HepG2 (cell line): ENCODE measurements at regions not wholly inside any gene's neighbourhood (a gene's known extent, or its start where the extent isn't known, plus 50 kb on each side); places are given as distances from the start of the nearest gene placed in this dataset.

ENCODE experiments used
- ATAC-seq: fragments of 200-7000 bp; cut with Tn5 transposase; 3 replicates; pipeline ENCODE4 v1.9.1; 2020; ENCODE audit warnings: mild to moderate bottlenecking, moderate library complexity
- BruUV-seq: library from RNA; stranded (reverse); fragments of 400-500 nt; replicated peaks from 2 replicates; lab custom pipeline; 2021; lab: Mats Ljungman, UMichigan
- CTCF ChIA-PET: fragments of 300-600 bp; formaldehyde crosslinking; extraction: SDS; loops from one replicate; lab custom pipeline; 2021; ENCODE audit warnings: low total read pairs, inconsistent platforms, low intra/inter-chr PET ratio; lab: Yijun Ruan, JAX
- POLR2A ChIA-PET: fragments of 350-600 bp; sonication (Branson Sonifier 250); formaldehyde crosslinking; loops from one replicate; lab custom pipeline; 2020; ENCODE audit warnings: antibody characterized with exemption, inconsistent platforms; lab: Yijun Ruan, JAX
- DNase-seq: peaks from one replicate; pipeline ENCODE4 v3.0.0-alpha.2; 2015; ENCODE audit warnings: low spot score
- FAIRE-seq: peaks from 3 replicates; lab custom pipeline; 2011; peaks lifted over from hg19 to GRCh38; lab: Jason Lieb, UNC
- H2AFZ ChIP-seq: one replicate; pipeline ENCODE4 v1.6.1; 2011; ENCODE audit warnings: low read length, inconsistent platforms
- H3K27ac ChIP-seq: fragments of 300-600 bp; 3 replicates; pipeline ENCODE4 v1.8.0; 2011; ENCODE audit warnings: mixed run types, mild to moderate bottlenecking, mixed read lengths, low read length, inconsistent platforms; ENCODE audit not compliant: insufficient read depth; ENCODE audit errors: extremely low read length
- H3K27me3 ChIP-seq, 2 experiments: fragments of 200-600 bp in 1 of 2; 2 replicates in 1 of 2; 3 replicates in 1 of 2; pipeline versions ENCODE4 v1.6.0 to v1.8.0; 2011; ENCODE audit warnings: low read length in 2 of 2, mild to moderate bottlenecking in 2 of 2, moderate library complexity in 2 of 2, inconsistent platforms in 1 of 2; ENCODE audit not compliant: insufficient read depth in 2 of 2, control insufficient read depth in 1 of 2
- H3K36me3 ChIP-seq, 2 experiments: fragments of 200-600 bp in 1 of 2; replicated peaks in 1 of 2; 2 replicates in 1 of 2; 3 replicates in 1 of 2; pipeline versions ENCODE4 v1.5.1 to v1.8.0; 2011; ENCODE audit warnings: low read length in 2 of 2, inconsistent platforms in 1 of 2; ENCODE audit not compliant: insufficient read depth in 2 of 2, control insufficient read depth in 1 of 2
- H3K4me1 ChIP-seq: 2 replicates; pipeline ENCODE4 v1.5.1; 2012; ENCODE audit warnings: low read length, inconsistent platforms; ENCODE audit not compliant: insufficient read depth
- H3K4me2 ChIP-seq: 2 replicates; pipeline ENCODE4 v1.6.0; 2011; ENCODE audit warnings: low read depth, low read length, inconsistent platforms
- H3K4me3 ChIP-seq, 3 experiments: fragments of 200-600 bp in 1 of 3; sonication (generic), shearing (Covaris generic) in 1 of 3; replicated peaks in 1 of 3; 2 replicates each; pipeline ENCODE4 v1.5.1; 2011 to 2016; ENCODE audit warnings: low read length in 3 of 3, inconsistent platforms in 2 of 3, low read depth in 2 of 3, mild to moderate bottlenecking in 2 of 3, control low read depth in 1 of 3, mixed read lengths in 1 of 3; ENCODE audit not compliant: insufficient read depth in 1 of 3
- H3K79me2 ChIP-seq: one replicate; pipeline ENCODE4 v1.6.1; 2011; ENCODE audit warnings: low read length, inconsistent platforms; ENCODE audit not compliant: insufficient read depth
- H3K9ac ChIP-seq: 2 replicates; pipeline ENCODE4 v1.6.0; 2011; ENCODE audit warnings: mild to moderate bottlenecking, low read depth, low read length, inconsistent platforms; ENCODE audit not compliant: insufficient read depth
- H3K9me3 ChIP-seq: 2 replicates; pipeline ENCODE4 v1.5.1; 2012; ENCODE audit warnings: mild to moderate bottlenecking, low read length
- H4K20me1 ChIP-seq: 2 replicates; pipeline ENCODE4 v1.6.0; 2011; ENCODE audit warnings: inconsistent platforms, mild to moderate bottlenecking, low read length, moderate library complexity; ENCODE audit not compliant: insufficient read depth
- CREB1 ChIP-seq, 2 experiments: fragments of 450-650 bp in 1 of 2; IDR thresholded peaks; 2 replicates each; pipeline ENCODE4 v1.6.1; 2016 to 2017; ENCODE audit warnings: control low read depth in 1 of 2, mild to moderate bottlenecking in 1 of 2, missing compliant biosample characterization in 1 of 2, missing genetic modification characterization in 1 of 2
- PRDM15 ChIP-seq: sonication (generic); formaldehyde crosslinking; IDR thresholded peaks from 2 replicates; pipeline ENCODE4 v1.4.0; 2020; ENCODE audit warnings: missing genetic modification reagents
- SNAPC4 ChIP-seq: sonication (generic); formaldehyde crosslinking; IDR thresholded peaks from 2 replicates; pipeline ENCODE4 v1.4.0; 2020; ENCODE audit warnings: mild to moderate bottlenecking, missing genetic modification reagents
- ZBTB10 ChIP-seq: sonication (generic); formaldehyde crosslinking; IDR thresholded peaks from 2 replicates; pipeline ENCODE4 v1.4.0; 2020; ENCODE audit warnings: missing genetic modification reagents, borderline replicate concordance
- ZFP82 ChIP-seq: sonication (generic); formaldehyde crosslinking; IDR thresholded peaks from 2 replicates; pipeline ENCODE4 v1.5.1; 2020; ENCODE audit warnings: mild to moderate bottlenecking, missing genetic modification reagents, borderline replicate concordance
- ZHX1 ChIP-seq: sonication (generic); formaldehyde crosslinking; IDR thresholded peaks from 2 replicates; pipeline ENCODE4 v1.8.1; 2022; ENCODE audit warnings: low read depth, mild to moderate bottlenecking, missing genetic modification reagents
- WGBS: methylation state at CpG from one replicate; pipeline ENCODE4 v1.1.6; 2017; ENCODE audit warnings: low lambda C conversion rate; 5-methylcytosine and 5-hydroxymethylcytosine counted together
- in situ Hi-C: cut with HindIII; loops from 2 replicates; pipeline ENCODE4 v1.10.0; 2017; ENCODE audit warnings: low pct_unique_long_range_greater_than_20kb; ENCODE audit not compliant: extremely low pct_ligation_motif_present
- intact Hi-C: fragments of 100-400 bp; cut with micrococcal nuclease; formaldehyde crosslinking; loops from one replicate; pipeline ENCODE4 v1.10.0; 2022; ENCODE audit not compliant: unreplicated experiment

- no peak for TF ChIP-seq SNAPC4 (CRISPR knock-in tag)
Measured at GRCh38 chr10:117680601-117681000, 138.1 kb downstream of the EMX2 start (continued).

- H3K79me2 ChIP-seq, result no peaks in the 10 kb centered on the region
- no peaks in the 10 kb centered on the region for H3K9me3 ChIP-seq
- no peak overlapping the region for H3K4me2 ChIP-seq
- no peak for DNase-seq
- H4K20me1 ChIP-seq, result no peaks in the 10 kb centered on the region
- ATAC-seq, result no peak
- WGBS, result 17% methylated on average over 3 of the region's 3 CpGs
- intact Hi-C loops (no loop called here), in situ Hi-C loops (no loop called here)
- H2AFZ ChIP-seq, result no peak overlapping the region
- no peak overlapping the region for H3K4me3 ChIP-seq
- H3K27me3 ChIP-seq, result peaks cover 6 to 25% of the 10 kb centered on the region in 2 experiments; a peak in 4 of 5 replicates
- no peak overlapping the region for H3K27ac ChIP-seq
- FAIRE-seq, result no peak
- POLR2A ChIA-PET, result no interaction called here
- no peaks in the 10 kb centered on the region for H3K4me1 ChIP-seq
- TF ChIP-seq CREB1 (IDR thresholded peaks at IDR 0.05) (peak; percentile 70), CREB1 (CRISPR knock-in tag; IDR thresholded peaks at IDR 0.05) (no peak), PRDM15 (CRISPR knock-in tag) (no peak), ZBTB10 (CRISPR knock-in tag) (no peak), ZFP82 (no peak), ZHX1 (CRISPR knock-in tag) (no peak)
- BruUV-seq, result no TSS peak
- CTCF ChIA-PET, result no interaction called here
- no peaks in the 10 kb centered on the region for H3K36me3 ChIP-seq
- H3K9ac ChIP-seq, result no peak overlapping the region
Measured at GRCh38 chr10:117681104-117681503, 138.6 kb downstream of the EMX2 start.
